ENCODE measurements at regions not wholly inside any gene's neighbourhood (a gene's known extent, or its start where the extent isn't known, plus 50 kb on each side); places are given as distances from the start of the nearest gene placed in this dataset.

- no peak overlapping the region for H3K27ac ChIP-seq
- no peaks in the 10 kb centered on the region for H3K27me3 ChIP-seq
These were observed 1527.1 kb upstream of the PRR20A start for GRCh38 chr13:55613429-55614187.

GRCh38 chr13:55615081-55615480 is 1525.6 kb upstream of the PRR20A start:
- Histone ChIP-seq H3K36me3 (no peaks in the 10 kb centered on the region), H3K4me1 (no peaks in the 10 kb centered on the region), H3K27me3 (no peaks in the 10 kb centered on the region), H3K4me3 (no peak overlapping the region), H3K9me3 (no peaks in the 10 kb centered on the region), H3K27ac (no peak overlapping the region)
- TF ChIP-seq, protein P1, sequence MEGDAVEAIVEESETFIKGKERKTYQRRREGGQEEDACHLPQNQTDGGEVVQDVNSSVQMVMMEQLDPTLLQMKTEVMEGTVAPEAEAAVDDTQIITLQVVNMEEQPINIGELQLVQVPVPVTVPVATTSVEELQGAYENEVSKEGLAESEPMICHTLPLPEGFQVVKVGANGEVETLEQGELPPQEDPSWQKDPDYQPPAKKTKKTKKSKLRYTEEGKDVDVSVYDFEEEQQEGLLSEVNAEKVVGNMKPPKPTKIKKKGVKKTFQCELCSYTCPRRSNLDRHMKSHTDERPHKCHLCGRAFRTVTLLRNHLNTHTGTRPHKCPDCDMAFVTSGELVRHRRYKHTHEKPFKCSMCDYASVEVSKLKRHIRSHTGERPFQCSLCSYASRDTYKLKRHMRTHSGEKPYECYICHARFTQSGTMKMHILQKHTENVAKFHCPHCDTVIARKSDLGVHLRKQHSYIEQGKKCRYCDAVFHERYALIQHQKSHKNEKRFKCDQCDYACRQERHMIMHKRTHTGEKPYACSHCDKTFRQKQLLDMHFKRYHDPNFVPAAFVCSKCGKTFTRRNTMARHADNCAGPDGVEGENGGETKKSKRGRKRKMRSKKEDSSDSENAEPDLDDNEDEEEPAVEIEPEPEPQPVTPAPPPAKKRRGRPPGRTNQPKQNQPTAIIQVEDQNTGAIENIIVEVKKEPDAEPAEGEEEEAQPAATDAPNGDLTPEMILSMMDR (IDR thresholded peaks at IDR 0.05): no peak
- DNase-seq (ENCODE audit: low spot score): no peak

More at GRCh38 chr13:55613429-55614187, 1527.1 kb upstream of the PRR20A start:
- Histone ChIP-seq H3K36me3 (no peaks in the 10 kb centered on the region), H3K4me1 (no peaks in the 10 kb centered on the region), H3K9me3 (no peaks in the 10 kb centered on the region), H3K4me3 (no peak overlapping the region)
- TF ChIP-seq, protein P1 (IDR thresholded peaks at IDR 0.05): no peak
- DNase-seq (ENCODE audit: low spot score): no peak

DNA sequence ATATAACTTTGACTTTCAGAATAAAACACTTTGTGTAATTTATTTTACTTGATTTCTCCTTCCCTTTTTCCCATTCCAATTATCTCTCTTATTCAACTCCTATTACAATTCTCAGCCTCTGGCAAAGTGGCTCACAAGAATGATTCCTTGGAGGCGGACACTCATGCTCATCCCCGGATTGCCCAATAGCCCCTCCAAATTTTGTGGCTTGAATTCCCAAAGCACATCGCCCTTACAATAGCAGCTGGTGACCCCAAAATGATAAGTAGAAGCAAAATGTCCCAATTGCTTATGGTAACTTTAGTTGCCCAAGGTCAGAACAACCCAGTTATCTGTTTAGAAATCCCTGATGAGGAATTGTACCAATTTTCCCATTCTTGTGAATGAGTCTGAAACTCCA is 1523.5 kb upstream of the PRR20A start:
- DNase-seq (ENCODE audit: low spot score): no peak
- TF ChIP-seq, protein P1 (IDR thresholded peaks at IDR 0.05): no peak
- no peaks in the 10 kb centered on the region for H3K9me3 ChIP-seq
- H3K27me3 ChIP-seq: no peaks in the 10 kb centered on the region
- H3K27ac ChIP-seq: no peak overlapping the region
- no peak overlapping the region for H3K4me3 ChIP-seq
- no peaks in the 10 kb centered on the region for H3K4me1 ChIP-seq
- no peaks in the 10 kb centered on the region for H3K36me3 ChIP-seq

GRCh38 chr13:55627221-55627620 is 1513.5 kb upstream of the PRR20A start:
- Histone ChIP-seq H3K4me3 (no peak overlapping the region), H3K4me1 (no peaks in the 10 kb centered on the region), H3K9me3 (peaks cover 0 to 18% of the 10 kb centered on the region in 2 donors), H3K36me3 (no peaks in the 10 kb centered on the region), H3K27ac (no peak overlapping the region), H3K27me3 (no peaks in the 10 kb centered on the region)
- TF ChIP-seq, protein P1 (IDR thresholded peaks at IDR 0.05): no peak
- no peak for DNase-seq (ENCODE audit: low spot score)

GRCh38 chr13:55632402-55632801 is 1508.3 kb upstream of the PRR20A start:
- H3K36me3 ChIP-seq: no peaks in the 10 kb centered on the region
- no peak for DNase-seq (ENCODE audit: low spot score)
- no peak overlapping the region for H3K27ac ChIP-seq
- no peaks in the 10 kb centered on the region for H3K4me1 ChIP-seq
- peaks cover 4 to 13% of the 10 kb centered on the region in 2 donors for H3K9me3 ChIP-seq
- no peak overlapping the region for H3K4me3 ChIP-seq
- H3K27me3 ChIP-seq: no peaks in the 10 kb centered on the region
- TF ChIP-seq, protein P1 (IDR thresholded peaks at IDR 0.05): no peak

DNA sequence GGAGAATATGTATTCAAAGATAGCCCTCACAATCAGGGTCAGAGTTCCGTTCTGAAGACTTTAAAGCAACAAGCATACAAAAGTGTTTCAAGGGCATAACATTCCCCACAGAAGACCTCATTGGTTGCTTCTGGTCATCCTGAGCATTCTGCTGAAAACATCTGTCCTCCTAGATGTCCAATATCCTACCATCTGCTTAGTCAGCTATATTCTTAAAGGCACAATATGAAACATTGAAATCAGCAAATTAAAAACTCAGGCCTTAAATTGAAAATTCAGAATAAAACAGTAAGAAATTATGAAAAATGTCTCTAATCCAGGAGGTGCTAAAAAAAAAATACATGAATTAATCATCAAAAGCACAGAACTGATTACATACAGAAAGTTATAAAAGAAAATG is 1491.2 kb upstream of the PRR20A start:
- Histone ChIP-seq H3K36me3 (no peaks in the 10 kb centered on the region), H3K27ac (no peak overlapping the region), H3K9me3 (no peaks in the 10 kb centered on the region), H3K27me3 (no peaks in the 10 kb centered on the region), H3K4me1 (no peaks in the 10 kb centered on the region), H3K4me3 (no peak overlapping the region)
- TF ChIP-seq, protein P1 (IDR thresholded peaks at IDR 0.05): no peak
- DNase-seq (ENCODE audit: low spot score): no peak

Data from right atrium auricular region (tissue), 2 donors.